Colonic mucosa (tissue), 4 donors: ENCODE measurements at regions not wholly inside any gene's neighbourhood (a gene's known extent, or its start where the extent isn't known, plus 50 kb on each side); places are given as distances from the start of the nearest gene placed in this dataset.
"Not testable (repeated sequence)": the region's sequence is repeated elsewhere in the genome, so short reads cannot be mapped to it uniquely, and the experiment has no call there.

Experiments used
- DNase-seq: peaks from one replicate; pipeline ENCODE4 v3.0.0-alpha.2; 2020
- H3K27ac ChIP-seq: fragments of 200-600 bp; one replicate; pipeline ENCODE4 v1.8.0; 2021
- H3K27me3 ChIP-seq: fragments of 200-600 bp; one replicate; pipeline ENCODE4 v1.8.0; 2021
- H3K36me3 ChIP-seq: fragments of 200-600 bp; one replicate; pipeline ENCODE4 v1.8.0; 2021
- H3K4me1 ChIP-seq: fragments of 200-600 bp; one replicate; pipeline ENCODE4 v1.8.0; 2021; ENCODE audit warnings: mild to moderate bottlenecking
- H3K4me3 ChIP-seq: fragments of 200-600 bp; one replicate; pipeline ENCODE4 v1.8.0; 2021
- H3K9ac ChIP-seq, 2 donors: one replicate each; pipeline ENCODE4 v1.7.0; 2013; ENCODE audit warnings: control low read depth in 2 of 2, low read depth in 2 of 2, low read length in 2 of 2
- H3K9me3 ChIP-seq: fragments of 200-600 bp; one replicate; pipeline ENCODE4 v1.8.0; 2021
- intact Hi-C: fragments of 100-400 bp; cut with DNase I; formaldehyde crosslinking; loops from one replicate; pipeline ENCODE4 v1.14.1; 2022
- TF ChIP-seq, protein P1 (sequence below): fragments of 200-600 bp; IDR thresholded peaks from one replicate; pipeline ENCODE4 v1.8.0; 2022; ENCODE audit warnings: antibody characterized with exemption, mild to moderate bottlenecking
- donor health status: healthy.
- donor health status: DM: no; HTN: no; CAD: no.
- donor health status: DM: no; HTN: no; CAD: no.

DNA sequence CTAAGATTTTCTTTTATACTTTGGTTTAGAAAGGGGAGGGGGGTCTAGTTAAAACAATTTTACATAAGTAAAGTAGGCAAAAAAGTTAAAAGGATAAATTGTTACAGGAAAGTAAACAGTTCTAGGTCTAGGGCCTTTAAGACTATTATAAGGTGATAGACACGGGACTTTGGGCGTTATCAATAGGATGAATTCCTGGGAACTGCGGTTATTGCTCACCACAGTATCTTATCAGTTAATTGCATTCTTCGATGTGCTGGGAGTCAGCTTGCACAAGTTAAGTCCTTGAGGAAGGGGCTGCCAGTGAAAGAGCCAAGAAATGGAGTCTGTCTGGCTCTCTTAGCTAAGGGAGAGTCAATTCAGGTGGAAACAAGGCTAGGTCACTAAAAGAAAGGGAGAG, 163.8 kb upstream of the FRG2C start:
- H3K27ac ChIP-seq, H3K27me3 ChIP-seq, H3K9ac ChIP-seq, H3K36me3 ChIP-seq, intact Hi-C loops, H3K4me1 ChIP-seq, H3K4me3 ChIP-seq, DNase-seq, H3K9me3 ChIP-seq: not testable (repeated sequence)

DNA sequence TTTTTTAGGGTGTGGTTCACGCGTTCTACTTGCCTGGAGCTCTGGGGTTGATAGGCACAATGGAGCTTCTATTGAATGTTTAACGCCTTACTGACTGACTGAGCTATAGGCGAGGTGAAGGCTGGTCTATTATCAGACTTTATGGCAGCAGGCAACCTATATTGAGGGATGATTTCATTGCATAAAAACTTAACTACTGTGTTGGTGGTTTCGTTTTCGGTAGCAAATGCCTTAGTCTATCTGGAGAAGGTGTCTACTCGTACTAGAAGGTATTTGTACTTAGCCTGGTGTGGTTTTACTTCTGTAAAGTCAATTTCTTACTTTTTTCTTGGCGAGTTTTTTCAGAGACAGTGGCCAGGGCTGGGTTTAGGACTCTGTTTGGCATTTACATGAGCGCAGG, 162.0 kb upstream of the FRG2C start:
- H3K27me3 ChIP-seq, H3K36me3 ChIP-seq, H3K9ac ChIP-seq, H3K4me1 ChIP-seq, H3K9me3 ChIP-seq, intact Hi-C loops: not testable (repeated sequence)
- Histone ChIP-seq H3K27ac (peak overlapping the region; percentile 68), H3K4me3 (peak overlapping the region; percentile 22)
- peak; percentile 27 for DNase-seq

DNA sequence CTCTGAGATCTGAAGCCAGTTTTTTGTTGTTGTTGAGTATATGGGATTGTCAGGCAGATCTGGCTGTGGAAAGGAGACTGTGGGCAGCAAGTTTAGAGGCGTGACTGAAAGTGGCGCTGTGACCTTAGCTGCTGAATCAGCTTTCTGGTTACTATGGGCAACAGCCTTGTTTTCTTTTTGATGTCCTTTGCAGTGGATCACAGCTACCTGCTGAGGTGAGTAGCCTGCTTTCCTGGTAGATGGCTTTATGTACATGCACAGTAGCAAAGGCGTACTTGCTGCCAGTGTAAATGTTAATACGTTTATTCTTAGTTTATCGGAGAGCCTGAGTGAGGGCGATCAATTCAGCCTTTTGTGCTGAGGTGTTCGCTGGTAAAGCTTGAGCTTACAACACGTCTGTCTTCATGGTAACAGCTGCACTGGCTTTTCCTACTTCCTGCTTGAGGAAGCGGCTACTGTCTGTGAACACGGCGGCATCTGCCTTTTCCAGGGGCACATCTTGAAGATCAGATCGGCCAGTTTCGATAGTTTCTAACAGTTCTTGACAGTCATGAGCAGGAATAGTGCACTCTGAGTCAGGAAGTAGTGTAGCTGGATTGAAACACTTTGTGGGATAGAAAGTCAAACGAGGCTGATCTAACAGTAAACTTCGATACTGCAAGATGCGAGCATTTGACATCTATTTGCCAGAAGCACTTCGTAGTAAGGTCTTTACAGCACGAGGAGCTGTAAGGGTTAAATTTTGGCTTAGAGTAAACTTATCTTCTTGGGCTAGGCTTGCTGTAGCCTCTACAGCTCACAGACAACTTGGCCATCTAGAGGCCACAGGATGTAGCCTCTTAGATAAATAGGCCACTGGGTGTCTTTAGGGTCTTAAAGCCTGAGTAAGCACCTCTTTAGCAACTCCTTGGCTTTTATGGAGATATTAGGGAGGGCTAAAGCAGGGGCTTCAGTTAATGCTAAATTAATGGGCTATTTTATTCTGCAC, 161.1 kb upstream of the FRG2C start:
- intact Hi-C loops, H3K27me3 ChIP-seq, H3K4me1 ChIP-seq, H3K36me3 ChIP-seq, H3K9me3 ChIP-seq: not testable (repeated sequence)
- DNase-seq: peak; percentile 64
- Histone ChIP-seq H3K27ac (peak overlapping the region; percentile 68), H3K4me3 (peak overlapping the region; percentile 22), H3K9ac (peak overlapping the region; percentile 12 to 58)
- TF ChIP-seq, protein P1, sequence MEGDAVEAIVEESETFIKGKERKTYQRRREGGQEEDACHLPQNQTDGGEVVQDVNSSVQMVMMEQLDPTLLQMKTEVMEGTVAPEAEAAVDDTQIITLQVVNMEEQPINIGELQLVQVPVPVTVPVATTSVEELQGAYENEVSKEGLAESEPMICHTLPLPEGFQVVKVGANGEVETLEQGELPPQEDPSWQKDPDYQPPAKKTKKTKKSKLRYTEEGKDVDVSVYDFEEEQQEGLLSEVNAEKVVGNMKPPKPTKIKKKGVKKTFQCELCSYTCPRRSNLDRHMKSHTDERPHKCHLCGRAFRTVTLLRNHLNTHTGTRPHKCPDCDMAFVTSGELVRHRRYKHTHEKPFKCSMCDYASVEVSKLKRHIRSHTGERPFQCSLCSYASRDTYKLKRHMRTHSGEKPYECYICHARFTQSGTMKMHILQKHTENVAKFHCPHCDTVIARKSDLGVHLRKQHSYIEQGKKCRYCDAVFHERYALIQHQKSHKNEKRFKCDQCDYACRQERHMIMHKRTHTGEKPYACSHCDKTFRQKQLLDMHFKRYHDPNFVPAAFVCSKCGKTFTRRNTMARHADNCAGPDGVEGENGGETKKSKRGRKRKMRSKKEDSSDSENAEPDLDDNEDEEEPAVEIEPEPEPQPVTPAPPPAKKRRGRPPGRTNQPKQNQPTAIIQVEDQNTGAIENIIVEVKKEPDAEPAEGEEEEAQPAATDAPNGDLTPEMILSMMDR: peak; percentile 40

DNA sequence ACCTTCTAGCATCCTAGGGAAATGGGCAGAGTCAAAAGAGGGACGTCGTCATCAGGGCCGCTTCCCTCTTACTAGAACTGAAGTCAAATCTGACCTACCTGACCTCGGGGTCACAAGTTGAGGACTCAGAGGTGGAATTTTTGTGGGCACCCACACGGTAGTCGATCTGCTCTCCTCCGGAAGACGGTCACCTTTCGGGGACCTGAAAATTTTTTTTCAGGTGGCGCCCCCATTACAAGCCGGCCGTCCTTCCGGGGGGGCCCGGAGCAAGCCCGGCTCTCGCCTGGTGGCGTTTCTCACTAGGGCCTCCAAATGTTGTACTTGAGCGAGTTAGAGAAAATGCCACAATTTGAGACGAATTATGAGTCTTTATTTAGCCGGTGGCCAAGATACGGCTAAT, 157.5 kb upstream of the FRG2C start:
- Histone ChIP-seq H3K4me1 (no peaks in the 10 kb centered on the region), H3K36me3 (no peaks in the 10 kb centered on the region), H3K4me3 (no peak overlapping the region), H3K27ac (no peak overlapping the region), H3K27me3 (no peaks in the 10 kb centered on the region), H3K9ac (no peak overlapping the region), H3K9me3 (no peaks in the 10 kb centered on the region)
- TF ChIP-seq, protein P1: no peak
- no peak for DNase-seq
- intact Hi-C loops: no loop called here

DNA sequence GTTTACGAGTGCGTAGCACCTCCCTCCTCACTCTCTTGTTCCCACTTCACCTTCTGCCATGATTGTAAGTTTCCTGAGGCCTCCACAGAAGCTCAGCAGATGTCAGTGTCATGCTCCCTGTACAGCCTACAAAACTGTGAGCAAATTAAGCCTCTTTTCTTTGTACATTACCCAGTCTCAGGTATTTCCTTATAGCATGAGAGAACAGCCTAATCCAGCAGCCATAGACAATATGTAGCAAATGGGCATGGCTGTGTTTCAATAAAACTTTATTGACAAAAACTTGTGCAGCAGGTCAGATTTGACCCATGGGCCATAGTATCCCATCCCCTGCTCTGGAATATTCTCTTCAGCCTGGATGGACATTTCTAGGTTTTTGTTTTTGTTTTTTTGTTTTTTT, 156.2 kb upstream of the FRG2C start:
- H3K36me3 ChIP-seq, H3K9me3 ChIP-seq, H3K27ac ChIP-seq, intact Hi-C loops, DNase-seq, H3K4me3 ChIP-seq, H3K27me3 ChIP-seq, H3K4me1 ChIP-seq, H3K9ac ChIP-seq: not testable (repeated sequence)

DNA sequence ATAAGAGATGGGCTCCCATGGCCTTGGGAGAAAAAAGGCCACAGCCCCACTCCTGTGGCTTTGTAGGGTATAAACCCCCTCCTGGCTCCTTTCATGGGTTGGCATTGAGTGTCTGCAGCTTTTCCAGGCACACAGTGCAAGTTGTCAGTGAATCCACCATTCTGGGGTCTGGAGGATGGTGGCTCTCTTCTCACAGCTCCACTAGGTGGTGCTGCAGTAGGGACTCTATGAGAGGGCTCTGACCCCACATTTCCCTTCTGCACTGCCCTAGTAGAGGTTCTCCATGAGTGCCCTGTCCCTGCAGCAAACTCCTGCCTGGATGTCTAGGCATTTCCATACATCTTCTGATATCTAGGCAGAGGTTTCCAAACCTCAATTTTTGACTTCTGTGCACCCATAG, 136.5 kb upstream of the FRG2C start:
- DNase-seq, H3K4me3 ChIP-seq, H3K27ac ChIP-seq, H3K4me1 ChIP-seq, H3K9me3 ChIP-seq, H3K27me3 ChIP-seq, intact Hi-C loops, H3K36me3 ChIP-seq, H3K9ac ChIP-seq: not testable (repeated sequence)

DNA sequence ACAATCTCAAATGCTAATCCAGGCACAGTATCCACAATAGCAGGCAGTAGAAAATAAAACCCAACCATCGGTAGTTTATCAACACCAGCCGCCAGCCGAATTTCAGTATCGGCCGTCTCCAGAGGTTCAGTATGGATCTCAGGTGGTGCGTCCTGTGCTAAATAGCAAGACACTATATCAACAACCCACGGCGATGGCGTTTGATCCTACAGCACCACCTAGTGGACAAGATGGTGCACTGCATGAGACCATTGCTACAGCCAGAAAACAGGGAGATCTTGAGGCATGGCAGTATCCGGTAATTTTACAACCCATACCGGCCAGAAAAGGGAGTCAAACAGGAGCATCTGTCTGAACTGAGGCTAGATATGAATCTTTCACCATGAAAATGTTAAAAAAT, 112.0 kb upstream of the FRG2C start:
- H3K36me3 ChIP-seq, H3K9me3 ChIP-seq, intact Hi-C loops, H3K27me3 ChIP-seq, H3K27ac ChIP-seq, H3K4me1 ChIP-seq, H3K9ac ChIP-seq, H3K4me3 ChIP-seq: not testable (repeated sequence)
- peak; percentile 29 for DNase-seq

DNA sequence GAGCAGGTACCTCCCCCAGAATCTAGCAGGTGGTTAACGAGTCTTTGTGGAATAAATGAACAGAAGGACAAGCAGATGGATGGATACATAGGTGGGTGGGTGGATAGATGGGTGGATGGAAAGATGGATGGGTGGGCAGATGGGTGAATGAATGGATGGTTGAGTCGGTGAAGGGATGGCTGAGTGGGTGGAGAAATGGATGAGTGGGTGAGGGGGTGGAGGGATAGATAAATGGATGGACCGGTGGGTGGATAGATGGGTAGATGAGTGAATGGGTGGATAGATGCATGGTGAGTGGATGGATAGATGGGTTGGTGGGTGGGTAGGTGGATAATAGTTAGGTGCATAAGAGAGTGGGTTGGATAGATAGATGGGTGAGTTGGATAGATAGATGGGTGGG, 99.7 kb upstream of the FRG2C start:
- H3K36me3 ChIP-seq, intact Hi-C loops, H3K4me1 ChIP-seq, H3K9ac ChIP-seq, H3K4me3 ChIP-seq, DNase-seq, H3K27ac ChIP-seq, H3K9me3 ChIP-seq, H3K27me3 ChIP-seq: not testable (repeated sequence)

DNA sequence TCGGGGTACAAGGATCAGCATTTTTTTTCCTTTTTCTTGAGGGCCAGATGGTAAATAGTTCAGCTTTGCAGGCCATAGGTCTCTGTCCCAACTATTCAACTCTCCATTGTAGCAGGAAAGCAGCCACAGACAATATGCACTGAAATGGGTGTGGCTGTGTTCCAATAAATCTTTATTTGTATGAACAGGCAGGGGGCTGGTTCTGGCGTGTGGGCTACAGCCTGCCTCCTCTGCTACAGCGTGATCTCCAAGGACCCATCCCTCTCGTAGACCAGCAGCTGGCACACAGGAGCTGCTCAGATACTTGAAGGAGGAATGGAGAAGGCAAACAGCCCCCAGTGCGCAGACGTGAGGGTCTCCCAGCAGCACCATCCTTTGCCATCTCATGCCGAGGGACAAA, 91.8 kb upstream of the FRG2C start:
- intact Hi-C loops, H3K4me3 ChIP-seq, H3K27me3 ChIP-seq, H3K36me3 ChIP-seq, H3K9me3 ChIP-seq, DNase-seq, H3K4me1 ChIP-seq, H3K27ac ChIP-seq, H3K9ac ChIP-seq: not testable (repeated sequence)

DNA sequence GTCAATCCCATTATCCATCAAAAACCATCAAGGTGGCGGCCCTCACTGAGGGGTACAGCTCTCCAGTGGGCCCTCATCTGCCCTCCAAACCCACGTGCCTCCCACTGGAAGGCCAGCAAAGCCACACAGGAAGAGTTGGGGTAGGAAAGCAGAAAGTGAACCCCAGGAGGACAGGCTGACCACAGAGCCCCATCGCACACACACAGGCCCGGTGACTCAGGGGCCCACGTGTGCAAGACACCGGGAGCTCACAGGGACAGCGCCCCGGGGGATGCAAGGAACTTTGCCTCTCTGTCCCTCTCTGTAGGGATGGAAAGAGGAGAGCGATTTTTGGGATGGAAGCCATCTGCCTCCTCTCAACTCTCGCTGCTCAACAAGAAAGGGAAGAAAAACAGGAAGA, 85.0 kb upstream of the FRG2C start:
- H3K27ac ChIP-seq: not testable (repeated sequence)

DNA sequence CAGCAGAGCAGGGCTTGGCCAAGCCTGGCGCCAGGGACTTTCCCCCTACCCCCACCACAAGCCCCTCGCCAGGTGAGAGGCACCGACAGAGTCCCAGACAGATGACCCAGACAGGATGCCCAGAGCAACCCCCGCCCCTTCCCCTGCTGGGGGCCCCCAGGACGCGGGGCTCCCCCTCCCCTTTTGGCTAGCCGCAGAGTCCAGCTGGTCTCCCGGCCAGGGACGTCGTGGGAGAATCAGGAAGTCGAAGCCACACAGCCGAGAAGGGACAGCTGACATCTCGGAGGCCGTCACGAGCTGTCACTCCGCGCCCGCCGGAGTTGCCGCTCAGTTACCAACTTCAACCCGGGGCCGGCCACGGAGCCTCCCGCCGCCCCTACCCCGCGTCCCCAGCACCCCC, 84.6 kb upstream of the FRG2C start:
- H3K4me1 ChIP-seq, H3K36me3 ChIP-seq, H3K27ac ChIP-seq, H3K9ac ChIP-seq, H3K27me3 ChIP-seq, DNase-seq, intact Hi-C loops, H3K9me3 ChIP-seq: not testable (repeated sequence)
- H3K4me3 ChIP-seq: peak overlapping the region; percentile 42

More for the DNA sequence above, 85.0 kb upstream of the FRG2C start:
- H3K9me3 ChIP-seq, H3K4me3 ChIP-seq, DNase-seq, H3K27me3 ChIP-seq, H3K36me3 ChIP-seq, H3K9ac ChIP-seq, intact Hi-C loops, H3K4me1 ChIP-seq: not testable (repeated sequence)
